HK-2 (cell line): ENCODE measurements at regions not wholly inside any gene's neighbourhood (a gene's known extent, or its start where the extent isn't known, plus 50 kb on each side); places are given as distances from the start of the nearest gene placed in this dataset.
"Not testable (repeated sequence)": the region's sequence is repeated elsewhere in the genome, so short reads cannot be mapped to it uniquely, and the experiment has no call there.

Experiments used
- DNase-seq: peaks from one replicate; pipeline ENCODE4 v3.0.0-alpha.2; 2018; ENCODE audit not compliant: unreplicated experiment

DNA sequence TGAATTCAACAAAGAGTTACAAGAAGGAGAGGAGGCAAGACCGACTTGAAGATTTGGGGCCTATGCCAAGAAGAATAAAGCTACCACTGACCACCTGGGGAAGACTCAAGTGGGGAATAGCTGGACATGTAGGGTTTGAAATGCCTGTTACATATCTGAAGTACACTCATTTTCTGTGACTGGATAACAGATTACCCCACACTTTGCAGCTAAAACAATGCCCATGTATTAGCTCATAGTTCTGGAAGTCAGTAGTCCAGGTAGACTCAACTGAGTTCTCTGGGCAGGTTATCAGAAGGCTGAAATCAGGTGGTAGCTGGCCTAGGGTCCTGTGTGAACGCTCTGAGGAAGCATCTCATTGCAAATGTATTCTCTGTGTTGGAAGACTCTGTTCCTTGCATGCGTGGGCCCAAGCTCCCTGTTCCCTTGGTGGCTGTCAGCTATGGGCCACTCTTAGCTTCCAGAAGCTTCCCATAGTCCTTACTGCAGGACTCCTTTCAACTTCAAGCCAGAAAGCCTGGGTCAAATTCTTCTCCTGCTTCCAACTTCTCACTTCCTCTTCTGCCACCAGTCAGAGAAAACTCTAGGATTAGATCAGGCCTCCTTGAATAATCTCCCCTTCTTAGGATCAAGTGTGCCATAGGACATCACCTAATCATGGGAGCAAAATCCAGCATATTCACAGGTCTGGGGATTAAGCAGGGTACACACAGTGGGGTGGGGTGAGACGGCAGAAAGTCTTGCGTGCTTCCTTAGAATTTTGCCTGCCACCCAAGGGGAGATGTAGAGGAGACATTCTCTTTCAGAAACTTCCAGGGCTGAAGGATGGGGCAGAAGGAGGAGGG is 187.8 kb downstream of the SHQ1 start:
- DNase-seq, result no peak

DNA sequence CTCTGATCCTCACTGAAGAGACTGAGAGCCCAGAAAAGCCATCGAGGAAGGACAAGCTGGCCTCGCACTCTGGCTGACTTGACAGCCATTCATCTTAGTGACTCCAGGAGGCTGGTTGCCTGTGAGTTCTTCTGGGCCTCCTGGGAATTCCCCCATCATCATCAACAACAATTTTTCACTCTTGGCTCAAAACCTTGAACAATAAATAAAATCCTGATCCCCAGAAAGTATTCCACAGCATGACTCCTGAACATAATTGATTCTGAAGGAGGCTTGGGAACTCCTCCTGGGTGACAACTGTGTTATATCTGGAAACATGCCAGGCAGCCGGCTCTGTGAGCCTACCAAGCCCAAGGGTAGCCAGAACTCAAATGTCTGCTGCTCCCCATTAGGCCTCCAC is 188.6 kb downstream of the SHQ1 start:
- DNase-seq, result no peak

DNA sequence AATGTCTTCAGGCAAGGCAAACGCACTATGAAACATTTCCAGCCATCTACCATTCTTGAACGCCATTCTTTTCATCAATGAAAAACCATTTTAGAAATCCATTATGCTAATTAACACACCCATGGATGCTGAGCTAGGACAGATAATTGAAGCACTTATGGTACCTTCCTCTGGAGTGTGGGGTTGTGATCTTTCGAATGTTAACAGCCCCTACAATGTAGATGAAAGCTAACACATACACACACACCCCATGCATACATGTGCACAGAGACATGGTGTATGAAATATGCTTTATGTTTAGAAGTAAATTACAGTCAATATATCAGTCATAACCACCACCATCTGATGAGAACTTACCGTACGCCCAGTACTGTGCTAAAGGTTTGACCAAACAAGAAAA is 189.1 kb downstream of the SHQ1 start:
- no peak for DNase-seq

DNA sequence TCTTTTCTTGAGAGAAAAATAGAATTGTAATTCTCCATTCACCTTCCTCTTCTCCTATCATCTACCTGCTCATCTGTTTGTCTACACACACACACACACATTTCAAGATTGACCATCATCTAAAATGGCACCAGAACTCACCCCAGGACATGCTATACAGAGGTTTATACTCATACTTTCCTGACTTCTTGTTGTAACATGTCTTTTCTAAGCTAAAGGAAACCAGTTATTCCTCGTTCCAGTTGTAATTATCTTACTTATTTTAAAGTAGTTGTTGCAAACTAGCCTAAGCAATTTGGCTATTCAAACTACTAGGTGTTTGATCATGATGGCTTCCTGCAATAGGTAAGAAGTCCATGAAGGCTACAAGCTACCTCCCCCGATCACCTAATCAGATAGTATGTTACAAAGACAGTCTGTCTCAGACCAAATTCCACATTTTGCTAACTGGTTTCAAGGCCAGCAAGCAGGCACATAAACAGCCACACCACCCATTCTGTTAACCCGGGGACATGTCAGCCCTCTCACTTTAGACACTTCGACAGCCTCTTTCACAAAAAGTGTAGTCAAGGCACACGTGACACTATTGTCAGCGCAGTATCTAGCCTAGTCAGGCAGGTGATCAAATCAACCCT is 189.7 kb downstream of the SHQ1 start:
- DNase-seq, result no peak

DNA sequence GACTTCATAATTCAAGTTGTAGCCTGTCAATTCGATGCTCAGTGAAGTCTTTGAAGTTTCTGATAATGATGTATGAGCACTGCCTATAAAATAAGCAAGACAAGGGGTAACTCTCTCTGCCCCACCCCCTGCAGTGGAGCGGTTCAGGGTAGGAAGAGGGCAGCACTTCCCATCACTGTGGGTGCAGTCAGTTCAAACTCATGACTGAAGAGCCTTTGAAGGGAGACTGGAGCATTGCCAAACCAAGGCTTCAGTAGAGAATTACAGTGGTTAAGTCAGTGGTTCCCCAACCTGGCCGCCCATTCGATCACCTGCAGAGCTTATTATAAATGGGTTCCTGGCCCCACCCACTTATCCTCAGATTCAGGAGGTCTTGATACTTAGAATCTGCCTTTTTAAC is 190.6 kb downstream of the SHQ1 start:
- no peak for DNase-seq

DNA sequence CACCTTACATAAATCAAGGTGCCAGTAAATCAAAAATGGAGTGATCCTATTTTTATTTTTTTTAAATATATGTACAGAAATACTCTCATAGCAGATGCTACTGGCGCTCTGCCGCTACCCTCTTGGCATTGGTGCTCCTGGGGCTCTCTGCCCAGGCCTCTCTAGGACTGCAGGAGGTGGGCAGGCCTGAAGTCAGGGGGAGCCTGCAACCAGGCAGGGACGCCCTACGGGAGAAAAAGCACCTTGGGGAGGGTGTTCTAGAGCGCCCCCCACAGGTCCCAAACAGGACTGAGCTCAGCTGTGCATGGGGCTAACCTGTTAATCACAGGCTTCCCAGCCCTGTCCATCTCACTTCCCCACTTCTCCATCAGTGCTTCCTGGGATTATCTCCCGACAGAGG is 192.5 kb downstream of the SHQ1 start:
- no peak for DNase-seq

DNA sequence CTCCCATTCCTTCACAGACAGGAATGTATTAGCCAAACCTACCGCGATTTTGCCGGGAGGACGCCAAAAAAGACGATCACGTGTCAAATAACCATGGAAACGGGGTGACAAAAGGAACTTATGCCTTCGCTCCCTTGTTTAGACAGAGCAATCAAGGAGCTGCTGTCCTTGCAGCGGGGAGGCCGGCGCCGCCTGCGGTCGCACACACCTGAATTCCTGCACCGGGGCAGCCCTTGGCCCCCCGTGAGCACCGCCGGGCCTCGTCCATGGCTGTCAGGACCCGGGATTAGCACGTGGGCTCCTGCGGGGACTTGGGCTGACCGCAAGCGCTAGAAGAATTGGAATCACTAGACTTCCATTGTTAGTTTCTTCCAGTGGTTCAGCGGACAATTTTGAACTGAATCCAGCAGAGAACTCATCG is 193.1 kb downstream of the SHQ1 start:
- no peak for DNase-seq

DNA sequence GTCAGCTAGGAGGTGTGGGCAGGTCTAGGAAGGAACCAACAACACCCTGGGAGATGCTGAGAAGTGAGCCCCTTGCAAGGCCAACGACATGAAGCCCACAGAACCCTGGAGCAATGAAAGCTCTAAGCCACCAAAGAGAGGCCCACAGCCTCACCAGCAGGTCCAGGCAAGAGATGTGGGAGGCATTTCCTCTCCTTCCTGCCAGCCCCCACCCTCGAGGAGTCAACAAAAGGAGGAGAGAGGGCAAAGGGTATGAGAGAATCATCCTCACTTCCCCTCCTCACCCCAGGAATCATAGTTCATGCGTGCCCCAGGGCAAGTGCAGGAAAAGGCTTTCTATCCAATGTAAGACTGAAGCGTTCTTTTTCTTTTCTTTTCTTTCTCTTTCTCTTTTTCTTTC is 195.8 kb downstream of the SHQ1 start:
- DNase-seq, result no peak

DNA sequence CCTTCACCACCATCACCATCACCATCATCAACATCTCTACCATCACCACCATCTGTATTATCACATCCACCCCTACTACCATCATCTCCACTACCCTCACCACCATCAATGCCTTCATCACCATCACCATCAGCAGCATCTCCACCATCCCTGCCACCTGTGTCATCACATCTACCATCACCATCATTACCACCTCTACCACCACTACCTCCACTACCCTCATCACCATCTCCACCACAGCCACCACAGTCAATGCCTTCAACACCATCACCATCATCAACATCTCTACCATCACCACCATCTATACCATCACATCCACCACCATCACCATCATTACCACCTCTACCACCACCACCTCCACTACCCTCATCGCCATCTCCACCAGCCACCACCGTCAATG is 196.7 kb downstream of the SHQ1 start:
- DNase-seq, result no peak

DNA sequence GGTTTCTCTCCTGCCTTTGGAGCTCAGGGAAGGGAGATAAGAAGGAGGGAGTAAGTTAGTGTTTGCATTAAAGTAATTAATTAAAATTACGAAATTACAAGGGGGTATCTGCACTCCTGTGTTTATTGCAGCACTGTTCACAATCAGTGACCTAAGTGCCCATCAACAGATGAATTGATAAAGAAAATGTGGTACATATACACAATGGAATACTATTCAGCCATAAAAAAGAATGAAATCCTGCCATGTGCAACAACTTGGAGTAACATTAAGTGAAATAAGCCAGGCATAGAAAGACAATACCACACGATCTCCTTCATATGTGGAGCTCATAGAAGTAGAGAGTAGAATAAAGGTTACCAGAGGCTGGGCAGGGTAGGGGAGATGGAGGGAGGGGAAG is 202.0 kb downstream of the SHQ1 start:
- no peak for DNase-seq

DNA sequence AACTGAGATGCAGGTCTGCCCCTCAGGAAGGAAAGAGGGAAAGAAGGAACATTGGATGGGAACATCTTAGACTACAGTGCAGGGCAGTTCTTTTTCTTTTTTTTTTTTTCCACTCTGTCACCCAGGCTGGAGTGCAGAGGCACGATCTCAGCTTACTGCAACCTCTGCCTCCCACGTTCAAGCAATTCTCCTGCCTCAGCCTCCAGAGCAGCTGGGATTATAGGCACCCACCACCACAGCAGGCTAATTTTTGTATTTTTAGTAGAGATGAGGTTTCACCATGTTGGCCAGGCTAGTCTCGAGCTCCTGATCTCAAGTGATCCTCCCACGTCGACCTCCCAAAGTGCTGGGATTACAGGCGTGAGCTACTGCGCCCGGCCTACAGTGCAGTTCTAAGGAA is 204.6 kb downstream of the SHQ1 start:
- not testable (repeated sequence) for DNase-seq

DNA sequence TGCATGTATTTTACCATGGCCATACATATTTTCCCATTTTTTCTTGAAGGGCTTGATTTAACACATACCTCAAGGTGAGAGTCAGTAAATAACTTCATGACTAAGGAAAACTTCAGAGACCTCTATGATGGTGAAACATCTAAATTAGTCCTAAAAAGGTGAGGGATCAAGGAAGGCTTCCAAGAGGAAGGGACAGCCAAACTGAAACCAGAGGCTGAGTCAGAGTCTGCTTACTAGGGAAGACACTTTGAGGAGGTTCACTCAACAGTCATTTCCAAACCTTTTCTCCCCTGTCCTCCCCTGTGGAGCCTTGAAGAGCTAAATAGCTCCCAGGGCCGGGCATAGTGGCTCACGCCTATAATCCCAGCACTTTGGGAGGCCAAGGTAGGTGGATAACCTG is 206.6 kb downstream of the SHQ1 start:
- DNase-seq, result no peak

DNA sequence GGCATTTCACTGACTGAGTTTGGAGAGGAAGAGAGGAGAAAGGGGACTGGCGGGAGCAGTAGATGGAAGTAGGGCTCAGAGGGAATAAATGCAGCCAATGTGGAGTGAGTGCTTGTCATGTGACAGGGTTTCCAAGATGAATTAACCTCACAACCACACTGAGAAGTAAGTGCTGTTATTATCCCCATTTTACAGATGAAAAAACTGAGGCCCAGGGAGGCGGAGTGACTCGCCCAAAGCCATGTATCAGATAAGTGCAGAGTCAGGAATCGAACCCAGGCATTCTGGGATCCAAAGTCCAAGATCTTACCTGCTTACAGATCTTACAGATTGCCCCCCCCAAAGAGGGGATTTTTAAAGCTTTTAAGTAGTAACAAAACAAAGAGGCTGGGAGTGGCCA is 207.2 kb downstream of the SHQ1 start:
- no peak for DNase-seq

DNA sequence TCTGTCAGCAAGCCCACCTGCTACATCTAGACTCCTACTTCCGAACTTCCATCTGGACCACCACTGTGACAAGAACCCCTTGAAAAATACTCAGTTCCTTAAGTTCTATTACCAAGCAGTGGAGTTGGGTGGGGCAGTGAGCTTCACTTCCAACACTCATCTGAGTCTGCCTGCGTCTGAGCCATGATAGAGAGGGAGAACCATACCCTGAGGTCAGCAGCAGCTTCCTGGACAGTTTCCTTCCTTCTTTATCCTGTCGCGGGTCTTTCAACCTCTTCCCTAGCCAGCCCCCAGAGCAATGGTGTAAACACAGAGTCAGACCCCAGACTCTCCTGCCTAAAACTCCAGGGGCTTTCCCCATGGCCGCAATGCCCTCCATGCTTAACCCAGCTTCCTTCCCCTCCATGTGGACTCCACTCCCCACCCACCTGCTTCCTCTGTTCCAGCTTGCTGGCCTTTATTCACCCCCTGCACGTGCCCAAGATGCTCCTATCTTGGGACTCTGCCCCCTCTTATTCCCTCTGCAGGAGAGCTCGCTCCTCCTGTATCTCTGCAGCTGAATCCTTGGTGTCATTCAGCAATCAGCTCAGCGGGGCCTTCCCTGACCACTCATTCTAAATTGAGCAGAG is 211.2 kb downstream of the SHQ1 start:
- DNase-seq, result no peak

DNA sequence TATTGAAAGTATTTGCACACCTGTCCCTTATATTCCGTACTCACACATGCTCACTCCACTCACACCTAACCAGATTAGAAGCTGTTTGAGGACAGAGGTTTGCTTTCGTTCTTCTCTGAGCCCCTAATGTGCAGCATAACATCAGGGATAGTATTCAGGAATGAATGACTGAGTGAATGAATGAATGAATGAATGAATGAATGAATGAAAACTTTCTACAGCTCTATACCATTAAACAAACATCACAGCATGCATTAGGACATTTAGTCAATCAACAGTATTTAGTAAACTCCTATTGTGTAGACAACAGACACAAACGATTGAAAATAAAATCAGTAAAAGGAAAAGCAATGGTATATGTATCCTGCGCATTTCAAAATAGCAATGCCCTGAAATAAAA is 212.7 kb downstream of the SHQ1 start:
- DNase-seq, result no peak

DNA sequence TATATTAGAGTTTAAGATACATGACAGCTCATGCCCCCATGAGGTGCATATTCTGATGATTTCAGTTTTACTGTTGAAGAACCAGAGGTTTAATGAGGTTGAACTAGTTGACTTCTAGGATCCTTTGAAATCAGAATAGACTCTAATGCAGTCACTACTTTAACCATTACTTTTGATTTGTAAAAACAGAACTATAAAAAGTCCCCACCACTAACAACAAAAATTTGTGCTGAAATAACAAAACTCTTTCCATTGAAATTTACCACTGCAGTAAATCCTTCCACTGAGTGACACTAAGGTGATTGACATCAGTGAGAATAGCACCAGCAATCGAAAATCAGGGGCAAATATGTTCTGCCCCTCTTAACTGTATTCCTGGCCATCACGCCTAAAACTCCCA is 214.1 kb downstream of the SHQ1 start:
- DNase-seq, result no peak

DNA sequence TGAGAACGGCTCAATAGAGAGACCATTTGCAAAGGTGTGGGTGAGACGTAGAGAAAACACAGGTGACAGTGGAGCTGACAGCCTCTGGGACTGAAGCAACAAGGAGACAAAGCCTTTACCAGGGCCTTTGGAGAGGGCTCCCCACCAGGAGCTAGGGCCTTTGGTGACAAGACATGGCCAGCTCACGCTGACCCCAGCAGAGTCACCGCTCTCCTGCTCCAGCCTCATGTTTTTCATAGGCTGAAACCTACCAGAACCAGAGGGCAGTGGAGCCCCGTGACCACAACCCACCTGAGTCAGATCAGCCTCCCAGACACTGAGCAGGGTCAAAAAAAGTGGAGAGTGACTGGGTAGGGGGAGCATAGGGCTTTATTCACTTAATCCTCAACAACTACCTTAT is 214.7 kb downstream of the SHQ1 start:
- DNase-seq, result no peak

DNA sequence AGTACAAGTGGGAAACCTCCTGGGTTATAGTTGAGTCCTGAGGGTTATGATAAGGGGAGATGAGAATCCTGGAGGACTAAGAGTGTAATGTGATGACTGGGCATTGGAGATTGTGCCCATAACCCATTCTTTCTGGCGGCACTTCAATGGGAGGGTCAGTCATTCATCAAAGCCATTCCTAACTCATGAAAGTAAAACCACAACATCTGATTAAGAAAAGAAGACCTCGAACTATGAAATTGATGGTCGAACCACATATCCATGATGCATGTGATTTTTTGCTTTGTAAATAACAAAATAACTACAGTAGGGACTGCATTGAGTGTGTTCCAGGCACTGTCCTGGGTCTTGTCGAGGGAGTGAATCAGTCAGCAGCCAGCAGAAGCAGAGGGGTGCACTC is 215.1 kb downstream of the SHQ1 start:
- DNase-seq, result no peak

DNA sequence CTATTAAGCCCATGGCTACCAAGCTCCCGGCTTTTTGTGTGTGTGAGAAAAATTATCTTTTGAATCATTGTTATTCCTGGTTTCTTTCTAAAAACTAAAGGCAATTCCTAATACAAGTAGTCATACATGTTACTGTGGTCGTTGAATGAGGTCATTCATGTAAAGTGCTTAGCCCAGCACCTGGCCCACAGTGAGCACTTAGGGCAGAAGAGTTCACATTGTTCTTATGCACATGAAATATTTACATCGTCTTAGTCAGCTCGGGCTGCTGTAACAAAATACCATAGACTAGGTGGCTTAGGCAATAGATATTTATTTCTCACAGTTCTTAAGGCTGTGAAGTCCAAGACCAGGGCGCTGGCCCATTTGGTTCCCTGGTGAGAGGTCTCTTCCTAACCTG is 216.1 kb downstream of the SHQ1 start:
- DNase-seq, result no peak

DNA sequence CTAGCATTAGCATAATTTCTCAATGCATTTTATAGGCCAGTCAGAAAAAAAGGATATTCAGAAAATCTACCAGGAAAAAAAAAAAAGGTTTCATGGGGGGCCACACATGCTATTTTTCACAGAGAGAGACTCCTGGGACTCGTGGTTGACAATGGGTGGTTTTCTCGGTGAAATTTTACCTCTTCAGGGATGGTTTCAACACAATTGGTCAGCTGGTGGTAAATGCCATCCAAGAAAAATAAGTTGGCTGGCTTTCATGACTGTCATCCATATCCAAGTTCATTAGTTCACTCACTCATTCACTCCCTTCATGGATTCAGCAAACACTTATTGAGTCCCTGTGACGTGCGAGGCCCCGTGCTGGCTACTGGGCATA is 217.3 kb downstream of the SHQ1 start:
- no peak for DNase-seq

DNA sequence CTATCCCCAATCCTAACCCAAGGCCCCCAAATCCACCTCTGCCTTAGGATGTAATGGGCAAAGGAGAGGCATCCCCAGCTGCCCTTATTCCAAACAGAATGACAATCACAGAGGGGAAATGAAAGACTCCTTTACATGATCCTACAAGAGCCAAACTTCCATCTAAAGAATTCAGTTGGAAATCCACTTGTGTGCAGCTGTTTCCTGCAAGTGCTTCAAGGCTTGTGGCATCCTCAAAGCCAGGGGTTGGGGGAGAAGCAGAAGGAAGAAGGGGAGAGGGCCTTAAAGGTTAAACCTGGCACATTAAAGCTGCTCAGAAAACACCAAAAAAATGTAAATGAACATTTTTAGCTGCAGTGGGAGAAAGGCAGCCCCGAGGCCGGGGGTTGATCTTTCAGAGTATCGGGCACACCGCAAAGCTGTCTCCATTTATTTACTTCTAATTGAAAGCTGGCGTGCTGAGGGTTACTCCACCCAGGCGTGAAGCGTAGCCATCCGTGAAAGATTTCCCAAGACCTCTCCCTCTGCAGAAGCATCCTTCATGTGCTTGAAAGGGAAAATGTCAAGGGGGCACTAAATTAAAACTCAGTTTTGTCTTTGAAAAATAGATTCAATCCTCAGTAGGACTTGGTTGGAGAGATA is 217.8 kb downstream of the SHQ1 start:
- DNase-seq, result peak; percentile 22

DNA sequence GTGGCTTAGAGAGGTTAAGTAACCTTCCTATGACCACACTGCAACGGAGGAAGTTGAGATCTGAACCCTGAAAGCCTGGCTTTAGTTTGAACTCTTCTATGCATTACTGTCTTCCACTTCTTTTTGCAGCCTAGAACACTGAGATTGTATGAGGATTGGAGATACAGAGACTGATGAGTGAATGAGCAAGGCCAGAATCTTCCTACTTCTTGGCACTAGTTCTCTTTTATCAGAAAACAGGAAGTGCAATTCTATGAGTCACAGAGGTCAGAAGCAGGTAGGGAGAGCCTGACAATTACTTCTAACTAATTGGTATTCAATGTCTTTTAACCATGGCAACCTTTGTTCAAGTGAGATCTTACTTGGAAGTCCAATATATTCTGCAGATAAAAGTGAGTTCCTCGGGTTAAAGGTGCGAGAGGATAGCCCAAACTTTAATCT is 219.0 kb downstream of the SHQ1 start:
- DNase-seq, result no peak

DNA sequence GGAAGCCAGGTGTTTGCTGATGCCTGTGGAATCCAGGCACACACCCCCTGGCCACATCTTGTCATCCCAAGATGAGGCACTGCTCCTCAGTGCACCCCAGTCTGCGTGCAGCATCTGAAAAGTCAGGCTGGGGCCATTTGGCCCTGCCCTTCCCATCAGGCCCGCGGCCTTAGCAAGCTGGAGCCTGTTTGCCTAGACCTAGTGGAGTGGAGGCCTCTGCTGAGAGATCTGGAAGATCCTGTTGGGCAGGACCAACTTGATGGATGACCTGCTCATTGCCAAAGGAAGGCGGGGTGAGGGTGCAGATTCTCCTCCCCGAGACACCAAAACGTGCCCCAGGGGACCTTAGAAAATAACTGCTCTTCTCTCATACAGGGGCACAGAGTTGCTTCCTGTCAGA is 220.2 kb downstream of the SHQ1 start:
- DNase-seq, result no peak
